Adrenal gland (tissue), 5 donors: ENCODE measurements at regions not wholly inside any gene's neighbourhood (a gene's known extent, or its start where the extent isn't known, plus 50 kb on each side); places are given as distances from the start of the nearest gene placed in this dataset.

Experiments
- CTCF ChIP-seq, 6 experiments: fragments of 450-650 bp in 4 of 6; fragments of 200-600 bp in 2 of 6; sonication (generic) in 1 of 6; IDR thresholded peaks; 1 replicate in 5 of 6; 2 replicates in 1 of 6; pipeline versions ENCODE4 v1.5.1 to v1.8.0; 2016 to 2021; ENCODE audit warnings: antibody characterized with exemption in 6 of 6, mild to moderate bottlenecking in 2 of 6, moderate library complexity in 1 of 6
- POLR2A ChIP-seq, 2 donors: fragments of 450-650 bp; IDR thresholded peaks; one replicate each; pipeline ENCODE4 v1.6.1; 2017; ENCODE audit warnings: antibody characterized with exemption in 2 of 2, mild to moderate bottlenecking in 2 of 2, moderate library complexity in 1 of 2
- donor health status: DM: no; HTN: no; CAD: no.

GRCh38 chr12:34526946-34527345 is 504.6 kb downstream of the ALG10 start:
- TF ChIP-seq CTCF (IDR thresholded peaks at IDR 0.05) (no peak), POLR2A (IDR thresholded peaks at IDR 0.05) (no peak)
